Panc1 (cell line): ENCODE measurements at regions not wholly inside any gene's neighbourhood (a gene's known extent, or its start where the extent isn't known, plus 50 kb on each side); places are given as distances from the start of the nearest gene placed in this dataset.

Experiments used
- CTCF ChIP-seq: fragments of 450-650 bp; IDR thresholded peaks from 2 replicates; pipeline ENCODE4 v1.5.1; 2017; ENCODE audit warnings: mild to moderate bottlenecking
- POLR2AphosphoS5 ChIP-seq: IDR thresholded peaks from 2 replicates; pipeline ENCODE4 v1.6.1; 2012; ENCODE audit warnings: mild to moderate bottlenecking, low read depth, low read length, moderate library complexity
- SIN3A ChIP-seq: IDR thresholded peaks from 2 replicates; pipeline ENCODE4 v1.6.1; 2012; ENCODE audit warnings: low read depth, mild to moderate bottlenecking, low read length, moderate library complexity, borderline replicate concordance; ENCODE audit not compliant: insufficient read depth
- TF ChIP-seq, protein P1 (sequence below), 2 experiments: IDR thresholded peaks; 2 replicates each; pipeline ENCODE4 v1.6.1; 2011 to 2012; ENCODE audit warnings: low read depth in 2 of 2, control low read depth in 1 of 2, low read length in 1 of 2, mild to moderate bottlenecking in 1 of 2, moderate library complexity in 1 of 2; ENCODE audit not compliant: insufficient read depth in 1 of 2

- no peak for TF ChIP-seq CTCF
- TF ChIP-seq SIN3A: no peak
- no peak for TF ChIP-seq POLR2AphosphoS5
- TF ChIP-seq, protein P1, sequence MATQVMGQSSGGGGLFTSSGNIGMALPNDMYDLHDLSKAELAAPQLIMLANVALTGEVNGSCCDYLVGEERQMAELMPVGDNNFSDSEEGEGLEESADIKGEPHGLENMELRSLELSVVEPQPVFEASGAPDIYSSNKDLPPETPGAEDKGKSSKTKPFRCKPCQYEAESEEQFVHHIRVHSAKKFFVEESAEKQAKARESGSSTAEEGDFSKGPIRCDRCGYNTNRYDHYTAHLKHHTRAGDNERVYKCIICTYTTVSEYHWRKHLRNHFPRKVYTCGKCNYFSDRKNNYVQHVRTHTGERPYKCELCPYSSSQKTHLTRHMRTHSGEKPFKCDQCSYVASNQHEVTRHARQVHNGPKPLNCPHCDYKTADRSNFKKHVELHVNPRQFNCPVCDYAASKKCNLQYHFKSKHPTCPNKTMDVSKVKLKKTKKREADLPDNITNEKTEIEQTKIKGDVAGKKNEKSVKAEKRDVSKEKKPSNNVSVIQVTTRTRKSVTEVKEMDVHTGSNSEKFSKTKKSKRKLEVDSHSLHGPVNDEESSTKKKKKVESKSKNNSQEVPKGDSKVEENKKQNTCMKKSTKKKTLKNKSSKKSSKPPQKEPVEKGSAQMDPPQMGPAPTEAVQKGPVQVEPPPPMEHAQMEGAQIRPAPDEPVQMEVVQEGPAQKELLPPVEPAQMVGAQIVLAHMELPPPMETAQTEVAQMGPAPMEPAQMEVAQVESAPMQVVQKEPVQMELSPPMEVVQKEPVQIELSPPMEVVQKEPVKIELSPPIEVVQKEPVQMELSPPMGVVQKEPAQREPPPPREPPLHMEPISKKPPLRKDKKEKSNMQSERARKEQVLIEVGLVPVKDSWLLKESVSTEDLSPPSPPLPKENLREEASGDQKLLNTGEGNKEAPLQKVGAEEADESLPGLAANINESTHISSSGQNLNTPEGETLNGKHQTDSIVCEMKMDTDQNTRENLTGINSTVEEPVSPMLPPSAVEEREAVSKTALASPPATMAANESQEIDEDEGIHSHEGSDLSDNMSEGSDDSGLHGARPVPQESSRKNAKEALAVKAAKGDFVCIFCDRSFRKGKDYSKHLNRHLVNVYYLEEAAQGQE (IDR thresholded peaks at IDR 0.05; ENCODE audit: insufficient read depth in 1 of 2, low read depth in 2 of 2, low read length in 1 of 2): no peak
Observed at GRCh38 chr6:25007269-25007699, 71.5 kb upstream of the RIPOR2 start.
